HG02798 (cell line): ENCODE measurements at regions not wholly inside any gene's neighbourhood (a gene's known extent, or its start where the extent isn't known, plus 50 kb on each side); places are given as distances from the start of the nearest gene placed in this dataset.
A peak's percentile ranks its signal among the peaks of the same experiment; 100 is the strongest.

Experiments
- ATAC-seq: cut with Tn5 transposase; IDR thresholded peaks from one replicate; pipeline ENCODE4 v1.9.1; 2021; ENCODE audit warnings: mild to moderate bottlenecking; ENCODE audit not compliant: unreplicated experiment, poor library complexity

DNA sequence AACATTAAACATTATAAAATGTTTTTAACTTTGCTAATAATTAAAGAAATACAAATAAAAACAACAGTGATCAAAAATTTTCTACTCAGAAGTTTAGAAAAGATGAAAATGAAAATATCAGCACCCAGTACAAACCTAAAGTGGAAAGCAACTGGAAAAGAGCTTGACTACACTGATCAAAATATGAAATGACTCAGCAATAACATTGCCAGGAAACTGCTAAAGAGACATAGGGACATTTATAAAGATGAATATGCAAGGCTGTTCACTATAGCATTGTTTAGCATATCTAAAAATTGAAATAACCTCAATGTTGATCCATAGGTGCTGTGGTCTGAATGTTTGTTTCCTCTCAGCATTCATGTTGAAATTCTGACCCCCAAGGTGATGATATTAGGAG is 88.5 kb upstream of the NOCT start:
- ATAC-seq: no peak

DNA sequence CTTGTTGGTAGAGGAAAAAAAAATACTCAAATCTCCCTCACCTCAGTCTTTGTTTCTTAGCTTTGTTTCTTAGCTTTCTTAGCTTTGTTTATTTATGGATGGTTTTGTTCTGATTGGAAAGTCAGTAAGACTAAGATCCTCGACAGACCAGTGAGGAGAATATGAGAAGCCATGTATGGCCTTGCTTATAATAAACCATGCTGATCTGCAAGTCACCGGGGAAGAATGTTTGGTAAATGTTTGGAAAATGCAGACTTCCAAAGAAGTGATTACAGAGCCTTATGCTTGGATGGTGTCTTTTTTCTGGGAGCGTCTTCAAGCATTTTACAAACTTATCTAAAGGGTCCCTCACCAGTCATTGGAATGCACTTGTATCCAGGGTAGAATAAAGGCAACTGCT is 90.1 kb upstream of the NOCT start:
- no peak for ATAC-seq

DNA sequence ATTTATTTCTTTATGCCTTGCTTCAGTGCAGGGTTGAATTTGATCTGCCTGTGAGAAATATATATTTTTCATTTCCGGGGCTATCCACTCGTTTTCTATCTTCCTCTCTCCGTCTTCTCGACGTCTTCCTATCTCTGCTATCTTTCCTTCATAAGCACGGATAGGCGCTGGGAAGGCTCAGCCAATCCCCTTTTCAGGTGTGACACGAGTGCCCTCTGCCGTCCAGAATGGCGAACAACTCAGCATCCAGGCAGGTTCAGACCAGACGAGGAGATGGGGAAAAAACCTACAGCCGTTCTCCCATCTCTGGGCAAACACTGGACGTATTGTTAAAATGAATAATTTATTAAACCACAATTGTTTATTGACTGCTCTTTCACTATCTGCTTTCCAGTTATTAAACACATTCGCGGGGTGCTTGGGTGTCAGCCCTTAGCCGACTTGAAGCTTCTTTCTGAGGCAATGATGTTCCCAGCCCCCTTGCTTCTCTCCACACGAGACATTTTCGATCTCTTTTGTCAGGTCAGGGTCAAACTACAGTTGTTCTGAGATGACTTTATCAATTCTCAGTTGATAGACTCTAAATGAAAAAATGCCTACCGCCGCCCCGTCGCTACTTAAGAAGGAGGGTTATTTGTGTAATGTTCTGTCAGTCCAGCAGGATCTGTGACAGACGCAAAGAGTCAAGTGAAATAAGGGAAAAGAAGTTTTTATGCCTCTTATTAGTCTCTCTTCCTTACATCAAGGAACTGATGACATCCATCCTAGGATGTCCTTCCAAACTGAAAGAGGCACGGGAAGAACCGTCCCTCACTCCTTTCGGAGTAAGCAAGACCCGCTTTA is 96.3 kb upstream of the NOCT start:
- peak; percentile 97 for ATAC-seq

DNA sequence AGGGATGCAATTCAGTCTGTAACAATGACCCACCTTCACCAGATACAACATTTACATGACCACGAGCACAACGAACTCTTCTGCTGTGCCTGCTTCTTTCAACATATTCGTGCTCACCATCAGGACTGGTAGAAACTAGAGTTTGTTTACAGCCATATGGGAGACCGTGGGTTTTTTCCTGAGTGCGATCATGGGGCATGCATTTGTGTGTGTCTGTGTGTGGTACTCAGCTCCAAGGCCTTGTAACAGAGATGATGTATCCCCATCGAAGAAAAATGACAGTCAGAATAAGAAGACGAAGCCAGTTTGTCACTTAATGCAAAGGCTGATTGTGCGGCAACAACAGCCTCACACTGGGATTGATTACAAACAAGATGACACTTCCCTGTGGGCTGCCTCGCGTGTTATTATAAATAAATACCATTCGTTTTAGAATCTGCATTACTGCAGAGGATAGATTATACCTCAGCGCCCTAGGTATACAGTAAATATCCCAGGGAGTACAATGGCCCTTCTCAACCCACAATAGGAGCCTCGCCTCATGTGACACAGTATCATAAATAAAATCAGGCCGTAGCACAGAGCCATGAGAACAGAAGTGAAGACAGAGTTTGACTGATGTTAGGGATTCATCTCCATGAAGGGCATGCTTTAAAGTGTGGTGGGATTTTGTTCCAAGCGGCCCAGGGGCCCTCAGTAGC is 97.3 kb upstream of the NOCT start:
- no peak for ATAC-seq

DNA sequence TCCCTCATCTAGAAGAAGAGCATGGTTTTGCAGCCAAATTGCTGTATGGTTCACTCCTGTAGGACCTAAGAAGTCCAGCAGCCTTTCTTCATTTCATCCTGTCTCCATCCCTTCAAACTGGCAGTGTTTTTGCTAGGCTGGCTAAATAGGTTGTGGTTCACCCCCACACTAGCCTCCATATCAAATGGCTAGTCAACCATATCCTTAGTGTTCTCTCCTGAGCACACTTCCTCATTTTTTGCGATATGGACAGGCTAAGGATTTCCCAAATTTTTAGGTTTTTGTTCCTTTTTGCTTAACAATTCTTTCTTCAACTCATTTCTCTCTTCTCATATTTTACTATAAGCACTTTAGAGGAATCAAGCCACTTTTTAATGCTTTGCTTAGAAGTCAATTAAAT is 98.8 kb upstream of the NOCT start:
- ATAC-seq: no peak

DNA sequence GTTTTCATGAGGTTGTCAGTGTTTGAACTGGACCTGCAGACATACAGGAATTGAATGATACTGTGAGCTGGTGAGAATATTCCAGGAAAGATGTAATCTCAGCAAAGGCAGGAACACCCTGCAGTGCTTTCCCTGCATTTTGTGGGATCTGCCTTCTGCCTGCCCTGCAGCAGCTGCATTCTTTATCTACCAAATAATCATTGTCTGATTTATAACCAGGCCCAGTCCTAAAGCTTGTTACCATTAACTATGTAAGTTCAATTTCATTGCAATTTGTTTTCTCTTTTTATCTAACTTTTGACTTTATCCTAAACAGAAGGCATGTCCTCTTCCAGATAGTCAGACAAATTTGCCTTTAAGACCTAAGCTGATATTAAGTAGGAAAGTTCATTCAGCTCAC is 99.8 kb upstream of the NOCT start:
- no peak for ATAC-seq

DNA sequence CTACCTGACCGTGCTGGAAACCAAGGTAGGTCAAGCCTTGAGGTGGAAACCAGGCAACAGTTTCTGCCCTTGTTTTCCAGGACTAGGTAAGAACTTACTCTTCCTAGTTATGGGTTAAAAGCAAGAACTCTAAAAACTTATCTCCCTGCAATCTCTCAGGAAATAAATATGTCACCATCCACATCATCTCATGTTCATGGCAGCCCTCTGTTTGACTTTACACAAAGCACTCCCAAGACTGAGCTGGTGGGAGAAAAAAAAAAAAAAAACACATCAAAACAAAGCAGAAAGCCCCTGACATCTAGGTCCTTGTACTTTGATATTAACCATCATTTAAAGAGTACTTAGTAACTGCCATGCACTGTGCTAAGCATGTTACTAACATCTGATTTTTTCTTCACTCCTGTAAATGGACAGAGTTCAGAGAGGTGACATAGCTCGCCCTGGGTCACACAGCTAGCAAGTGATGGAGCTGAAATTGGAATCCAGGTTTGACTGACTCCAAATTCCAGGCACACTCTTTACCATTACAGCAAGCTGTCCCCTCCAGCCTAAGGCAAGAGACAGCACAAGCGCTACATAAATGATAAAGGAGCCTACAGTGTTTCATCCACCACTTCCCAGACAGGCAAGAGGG is 102.8 kb upstream of the NOCT start:
- no peak for ATAC-seq

DNA sequence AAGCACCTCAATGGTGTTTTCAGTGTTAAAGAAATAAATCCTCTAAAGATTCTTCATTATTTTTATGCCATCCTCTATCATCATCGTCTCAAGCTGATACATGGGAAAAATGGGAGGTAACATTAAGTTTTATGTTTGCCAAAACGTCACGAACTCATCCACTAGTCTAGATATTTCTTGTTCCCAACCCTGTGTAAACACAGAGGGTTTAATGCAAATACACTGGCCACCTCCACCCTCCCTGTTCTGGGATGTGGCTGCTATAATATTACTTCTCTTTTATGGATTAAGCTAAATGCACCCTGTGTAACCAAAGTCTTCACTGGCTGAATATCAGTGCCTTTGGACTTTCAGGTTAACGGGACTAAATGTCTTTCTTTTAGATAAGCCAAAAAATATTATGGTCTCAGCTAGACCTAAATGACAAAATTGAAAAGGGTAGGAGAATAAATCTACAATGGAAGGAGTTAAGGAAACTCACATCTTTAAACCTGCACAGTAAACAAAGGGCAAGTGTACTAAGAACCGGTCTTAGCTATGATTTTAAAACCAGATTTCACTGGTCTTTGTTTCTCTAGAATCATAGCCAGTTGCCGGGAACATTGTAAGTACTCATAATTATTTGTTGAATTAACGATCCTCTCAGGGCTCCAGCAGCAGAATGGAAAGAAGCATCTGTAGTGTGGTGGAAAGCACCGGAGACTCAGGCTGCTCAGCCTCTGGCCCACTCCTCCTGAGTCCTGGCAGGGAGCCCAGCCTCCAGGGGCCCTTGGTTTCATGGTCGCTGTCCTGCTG is 103.5 kb upstream of the NOCT start:
- ATAC-seq: no peak

DNA sequence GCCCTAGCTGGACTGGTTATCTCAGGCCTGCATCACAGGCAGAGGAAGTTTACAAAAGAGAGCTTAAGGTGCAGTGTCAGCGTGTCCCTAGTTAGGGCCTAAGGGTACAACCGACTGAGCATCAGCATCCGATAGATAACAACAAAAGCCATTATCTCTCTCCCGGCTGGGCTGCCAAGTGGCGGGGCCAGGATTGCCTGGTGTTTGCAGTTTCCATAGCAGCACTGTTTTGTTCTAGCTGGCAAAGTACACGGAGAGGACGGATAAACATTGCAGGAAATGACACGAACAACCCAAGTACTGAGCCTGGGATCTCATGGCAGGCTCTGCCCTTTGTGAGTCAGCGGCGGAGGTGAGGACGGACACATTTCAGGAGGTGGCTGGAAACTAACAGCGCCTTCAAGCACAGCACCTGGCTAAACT is 104.7 kb upstream of the NOCT start:
- no peak for ATAC-seq

DNA sequence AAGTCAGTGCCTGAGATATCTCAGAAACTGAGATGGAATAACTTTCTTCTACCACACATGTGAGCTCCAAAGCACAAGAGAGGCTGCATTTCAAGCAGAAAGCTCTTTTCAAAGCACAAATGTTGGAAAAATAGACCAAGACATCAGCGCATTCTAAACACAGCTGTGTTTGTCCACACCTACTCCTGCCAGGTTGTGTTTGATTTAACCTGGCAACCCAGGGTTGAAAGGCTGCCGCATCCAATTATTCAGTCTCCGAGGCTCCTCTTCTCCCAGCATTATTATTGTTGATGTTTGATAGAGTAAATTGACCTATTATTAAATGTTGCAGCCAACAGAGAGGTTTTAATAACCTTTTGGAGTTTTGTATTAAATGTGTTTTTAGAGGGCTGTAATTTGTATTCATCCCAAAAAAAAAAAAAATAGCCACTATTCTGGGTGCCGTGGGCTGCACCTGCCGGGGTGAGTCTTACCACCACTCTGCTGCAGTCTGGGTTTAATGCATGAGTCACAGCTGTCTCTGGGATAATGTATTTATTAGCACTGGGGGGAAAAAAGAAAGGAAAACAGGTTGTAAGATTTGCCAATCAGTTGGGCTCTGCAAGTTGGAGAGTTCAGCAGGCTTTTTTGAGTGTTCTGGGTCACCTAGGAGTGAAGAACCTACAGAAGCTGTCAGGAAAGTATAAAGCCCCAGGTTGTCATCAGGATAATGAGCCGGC is 105.2 kb upstream of the NOCT start:
- no peak for ATAC-seq

DNA sequence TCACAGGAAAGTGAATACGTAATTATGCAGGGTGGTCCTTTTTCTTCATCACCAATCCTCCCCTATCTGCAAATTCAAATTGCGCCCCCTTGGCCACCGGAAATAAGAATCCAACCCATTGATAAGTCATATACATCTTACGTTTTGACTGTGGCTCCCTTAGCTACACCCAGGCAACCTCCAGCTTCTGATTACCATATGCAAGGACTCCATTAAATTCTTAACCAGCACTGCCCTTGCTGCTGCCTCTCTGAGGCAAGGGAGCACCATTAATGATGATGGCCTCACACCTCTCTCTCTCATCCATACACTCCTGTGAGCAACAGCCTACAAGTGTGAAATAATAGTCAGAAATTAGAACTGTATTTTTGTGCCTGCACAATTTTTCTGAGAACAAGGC is 106.0 kb upstream of the NOCT start:
- ATAC-seq: no peak

DNA sequence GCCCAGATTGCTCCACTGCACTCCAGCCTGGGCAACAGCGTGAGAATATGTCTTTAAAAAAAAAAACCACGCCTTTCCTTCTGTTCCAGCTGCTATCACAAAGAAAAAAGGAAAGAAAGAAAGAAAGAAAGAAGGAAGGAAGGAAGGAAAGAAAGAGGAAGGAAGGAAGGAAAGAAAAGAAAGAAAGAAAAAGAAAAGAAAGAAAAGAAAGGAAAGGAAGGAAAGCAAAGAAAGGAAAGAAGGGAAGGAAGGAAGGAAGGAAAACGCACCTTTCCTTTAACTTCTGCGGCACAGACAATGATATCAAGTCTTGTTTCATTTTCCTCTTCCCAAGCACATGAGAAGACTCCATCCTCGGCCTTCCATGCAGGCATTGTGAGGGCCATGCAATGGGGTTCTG is 107.4 kb upstream of the NOCT start:
- ATAC-seq: no peak

DNA sequence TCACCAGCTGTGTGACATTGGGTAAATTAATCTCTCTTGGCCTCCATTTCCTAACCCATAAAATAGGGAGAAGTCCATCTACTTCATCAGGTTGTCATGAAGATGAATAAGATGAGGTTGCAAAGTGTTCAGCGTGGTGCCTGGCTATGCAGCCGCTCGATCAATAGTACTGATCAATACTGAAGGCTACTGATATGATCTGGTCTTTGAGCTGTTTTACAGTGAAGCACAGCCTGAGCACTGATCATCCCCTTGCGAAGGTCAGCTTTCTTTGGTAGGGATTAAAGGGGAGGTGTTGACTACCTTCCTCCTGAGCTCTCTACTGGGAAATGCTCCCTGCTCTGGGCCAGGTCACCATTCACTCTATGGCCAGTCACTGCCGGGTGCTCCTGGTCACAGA is 108.4 kb upstream of the NOCT start:
- ATAC-seq: no peak

DNA sequence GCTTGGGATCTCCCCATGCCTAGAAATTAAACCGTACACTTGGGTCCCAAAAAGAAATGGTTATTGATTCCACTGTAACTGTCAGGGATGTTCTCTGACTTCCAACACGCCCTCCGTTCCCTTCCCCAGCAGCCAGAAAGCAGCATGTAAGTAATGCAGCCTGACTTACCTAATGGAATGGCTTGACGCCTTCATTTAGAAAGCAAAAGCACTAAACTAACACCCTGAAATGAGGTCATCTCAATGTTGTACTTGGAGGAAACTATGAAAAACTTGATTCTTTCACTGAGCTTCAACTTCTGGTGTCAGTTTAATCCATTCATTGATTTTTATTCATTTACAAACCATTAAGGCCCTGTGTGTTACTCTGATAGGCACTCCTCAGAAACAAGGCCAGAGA is 110.8 kb upstream of the NOCT start:
- no peak for ATAC-seq

DNA sequence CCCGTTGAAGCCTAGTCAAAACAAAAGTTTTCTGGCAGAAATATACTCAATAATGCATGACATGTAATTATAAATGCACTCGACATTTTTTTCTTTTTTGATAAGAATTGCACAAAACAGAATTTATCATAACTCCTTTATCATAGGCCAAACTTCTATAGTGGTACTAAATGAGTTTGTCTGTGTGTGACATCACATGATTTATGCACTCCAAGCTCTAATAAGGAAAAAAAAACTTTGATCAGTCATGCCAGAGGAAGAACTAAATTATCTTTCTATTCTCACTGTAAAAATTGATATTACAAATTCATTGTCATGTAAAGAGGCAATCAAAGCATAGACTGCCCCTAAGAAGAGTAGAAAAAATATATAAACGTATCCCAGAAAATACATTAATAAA is 112.4 kb upstream of the NOCT start:
- ATAC-seq: no peak

DNA sequence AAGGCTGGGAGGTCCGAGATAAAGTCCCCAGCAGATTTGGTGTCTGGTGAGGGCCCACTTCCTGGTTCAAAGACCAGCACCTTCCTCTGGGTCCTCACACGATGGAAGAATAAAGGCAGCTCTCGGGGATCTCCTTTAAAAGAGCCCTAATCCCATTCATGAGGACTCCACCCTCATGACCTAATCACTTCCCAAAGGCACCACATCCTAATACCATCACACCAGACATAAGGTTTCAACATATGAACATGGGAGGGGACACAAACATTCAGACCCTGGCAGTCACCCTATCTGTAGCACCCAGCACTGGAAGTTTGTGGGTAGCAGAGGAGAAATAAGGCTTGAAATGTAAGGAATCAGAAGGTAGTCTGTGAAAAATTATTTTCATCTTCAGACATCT is 112.9 kb upstream of the NOCT start:
- ATAC-seq: no peak

DNA sequence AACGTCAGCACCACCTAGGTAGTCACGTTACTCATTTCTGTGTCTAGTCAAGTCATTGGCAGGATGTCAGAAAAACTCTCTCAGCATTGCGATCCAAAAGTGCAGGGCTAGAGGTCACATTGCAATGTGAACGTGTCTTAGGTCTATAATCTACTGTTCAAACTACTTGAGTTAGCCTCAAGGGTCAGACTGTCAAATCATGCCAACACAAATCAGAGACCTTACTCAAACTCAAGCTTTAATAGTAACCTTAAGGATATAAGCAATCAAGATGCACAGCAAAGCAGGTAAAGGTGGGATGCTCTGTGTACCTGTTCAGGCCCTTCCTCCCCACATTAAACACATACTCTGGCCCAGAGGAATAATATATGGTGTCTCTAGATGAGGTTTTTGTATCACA is 114.4 kb upstream of the NOCT start:
- no peak for ATAC-seq

DNA sequence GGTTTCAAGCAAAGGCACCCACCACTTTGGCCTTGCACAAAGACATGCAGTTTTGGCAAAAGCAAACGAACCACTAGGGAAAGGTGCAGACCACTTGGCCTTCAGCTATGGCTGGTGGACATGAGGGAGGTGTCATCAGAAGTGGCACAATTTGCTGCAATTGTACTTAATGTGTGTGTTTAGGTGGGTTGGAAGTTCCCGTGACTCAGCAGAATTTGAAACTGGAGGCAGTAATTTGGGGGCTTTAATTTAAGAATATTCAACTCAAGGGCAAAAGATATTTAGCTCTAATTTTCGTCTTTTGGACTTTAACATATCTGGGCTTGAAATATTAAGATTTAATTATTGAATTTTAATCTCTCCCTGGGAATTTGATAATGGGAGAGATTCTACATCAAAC is 115.6 kb upstream of the NOCT start:
- no peak for ATAC-seq

DNA sequence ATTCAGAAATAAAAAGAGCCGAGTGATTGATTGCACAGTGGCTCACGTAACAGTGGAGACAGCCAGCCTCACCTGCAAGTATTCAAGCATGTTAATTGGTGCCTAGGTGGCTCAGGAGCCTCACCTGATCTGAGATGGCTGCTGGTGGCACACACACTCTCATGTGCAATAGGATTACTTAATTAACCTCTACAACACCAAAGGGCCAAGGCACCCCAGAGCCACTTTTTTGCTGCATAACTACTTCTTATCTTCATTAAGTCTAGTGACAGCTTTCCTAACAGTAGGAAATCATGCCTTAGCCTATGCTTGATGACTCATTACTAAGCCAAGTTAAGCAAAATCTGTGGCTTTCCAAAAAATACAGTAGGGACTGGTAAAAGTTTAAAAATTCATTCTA is 117.3 kb upstream of the NOCT start:
- ATAC-seq: no peak

DNA sequence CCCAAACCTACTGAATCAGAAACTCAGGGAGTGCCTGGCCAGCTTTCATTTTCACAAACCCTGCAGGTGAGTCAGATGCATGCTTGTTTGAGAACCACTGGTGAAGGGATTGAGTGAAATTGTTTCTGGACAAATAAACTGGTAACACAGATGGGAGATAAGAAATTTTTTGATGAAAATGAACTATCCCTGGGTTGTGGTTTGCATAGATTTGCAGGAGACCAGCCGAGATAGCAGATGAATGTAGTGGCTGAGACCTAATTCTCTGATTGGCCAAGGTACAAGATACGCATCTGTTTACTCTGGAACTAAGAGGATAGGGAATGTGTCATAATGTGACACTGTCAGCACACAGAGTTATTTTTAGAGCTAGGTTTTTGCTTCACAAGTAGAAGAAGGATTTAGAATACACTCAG is 117.8 kb upstream of the NOCT start:
- no peak for ATAC-seq
